ENCODE measurements at regions not wholly inside any gene's neighbourhood (a gene's known extent, or its start where the extent isn't known, plus 50 kb on each side); places are given as distances from the start of the nearest gene placed in this dataset.

GRCh38 chr13:110057052-110057451 is 249.9 kb downstream of the COL4A1 start:
- no peak for TF ChIP-seq PPARA (CRISPR knock-in tag; IDR thresholded peaks at IDR 0.05; ENCODE audit: borderline replicate concordance)
- TF ChIP-seq ZNF70 (CRISPR knock-in tag; IDR thresholded peaks at IDR 0.05) = no peak
- TF ChIP-seq PATZ1 (CRISPR knock-in tag; IDR thresholded peaks at IDR 0.05; ENCODE audit: borderline replicate concordance) = no peak
